NB4 (cell line): ENCODE measurements at regions not wholly inside any gene's neighbourhood (a gene's known extent, or its start where the extent isn't known, plus 50 kb on each side); places are given as distances from the start of the nearest gene placed in this dataset.

Experiments used
- DNase-seq: peaks from one replicate; pipeline ENCODE4 v3.0.0; 2010; ENCODE audit warnings: low read depth
- H3K4me3 ChIP-seq: one replicate; pipeline ENCODE4 v1.5.1; 2011; ENCODE audit warnings: mild to moderate bottlenecking, low read depth, low read length, moderate library complexity
- MYC ChIP-seq: IDR thresholded peaks from 2 replicates; pipeline ENCODE4 v1.6.1; 2011; ENCODE audit warnings: low read depth, low read length
- POLR2A ChIP-seq: IDR thresholded peaks from 2 replicates; pipeline ENCODE4 v1.6.1; 2011; ENCODE audit warnings: mild to moderate bottlenecking; ENCODE audit not compliant: insufficient read length; ENCODE audit errors: extremely low read depth
- TF ChIP-seq, protein P1 (sequence below): IDR thresholded peaks from one replicate; pipeline ENCODE4 v1.5.1; 2012; ENCODE audit warnings: low read depth, low read length
- TF ChIP-seq, protein P2 (sequence below): IDR thresholded peaks from 2 replicates; pipeline ENCODE4 v1.6.1; 2011; ENCODE audit warnings: low read depth, low read length

DNA sequence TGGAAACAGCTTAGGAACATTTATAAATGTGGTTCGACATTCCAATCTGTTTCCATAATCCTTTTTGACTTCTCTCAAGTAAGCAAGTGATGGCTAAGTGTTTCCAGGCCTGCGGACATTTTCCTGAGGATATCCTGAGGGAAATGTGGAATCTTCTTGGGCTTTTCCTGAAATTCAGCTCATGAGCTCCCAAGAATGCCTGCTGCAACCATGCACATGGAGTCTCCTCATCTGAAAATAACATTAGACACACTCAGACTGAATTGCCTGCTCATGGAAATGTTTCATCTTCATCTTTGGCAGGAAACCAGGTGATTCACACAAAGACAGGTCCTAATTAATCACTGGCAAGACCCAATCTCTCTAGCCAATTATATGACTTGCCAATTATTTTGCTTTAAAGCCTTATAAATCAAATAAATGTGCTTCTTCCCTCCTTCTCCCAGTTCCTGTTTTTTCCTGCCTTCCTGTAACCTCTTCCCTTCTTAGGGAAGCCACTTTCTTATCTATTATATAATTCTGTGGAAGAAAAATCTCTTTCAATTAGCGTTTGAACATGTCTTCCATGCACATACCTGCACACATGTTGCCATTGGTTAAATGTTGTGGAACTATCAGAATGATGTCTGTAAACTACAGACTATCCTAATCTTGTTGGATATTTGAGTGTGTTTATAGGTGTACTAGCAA is 104.6 kb upstream of the MXRA5 start:
- no peak for DNase-seq
- TF ChIP-seq POLR2A = no peak
- H3K4me3 ChIP-seq = no peak overlapping the region

DNA sequence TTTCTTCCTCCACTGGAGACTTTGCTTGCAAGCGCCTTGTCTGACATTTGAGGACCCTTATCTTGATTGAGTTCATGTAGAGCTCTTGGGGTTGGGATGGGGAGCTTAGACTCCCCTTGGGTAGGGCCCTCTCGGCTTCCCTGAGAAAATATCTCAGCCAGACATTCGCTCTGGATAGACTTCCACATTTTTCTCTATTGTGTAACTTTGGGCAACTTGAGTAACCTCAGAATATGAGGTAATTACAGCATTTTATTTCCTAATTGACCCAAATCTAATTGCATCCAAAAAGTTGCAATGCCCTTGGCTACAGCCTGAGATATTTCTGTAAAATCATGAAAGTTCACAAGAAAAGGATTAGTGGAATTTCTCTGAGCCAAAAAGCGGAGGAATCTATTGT is 102.8 kb upstream of the MXRA5 start:
- TF ChIP-seq MYC (no peak), POLR2A (no peak)
- TF ChIP-seq, protein P1, sequence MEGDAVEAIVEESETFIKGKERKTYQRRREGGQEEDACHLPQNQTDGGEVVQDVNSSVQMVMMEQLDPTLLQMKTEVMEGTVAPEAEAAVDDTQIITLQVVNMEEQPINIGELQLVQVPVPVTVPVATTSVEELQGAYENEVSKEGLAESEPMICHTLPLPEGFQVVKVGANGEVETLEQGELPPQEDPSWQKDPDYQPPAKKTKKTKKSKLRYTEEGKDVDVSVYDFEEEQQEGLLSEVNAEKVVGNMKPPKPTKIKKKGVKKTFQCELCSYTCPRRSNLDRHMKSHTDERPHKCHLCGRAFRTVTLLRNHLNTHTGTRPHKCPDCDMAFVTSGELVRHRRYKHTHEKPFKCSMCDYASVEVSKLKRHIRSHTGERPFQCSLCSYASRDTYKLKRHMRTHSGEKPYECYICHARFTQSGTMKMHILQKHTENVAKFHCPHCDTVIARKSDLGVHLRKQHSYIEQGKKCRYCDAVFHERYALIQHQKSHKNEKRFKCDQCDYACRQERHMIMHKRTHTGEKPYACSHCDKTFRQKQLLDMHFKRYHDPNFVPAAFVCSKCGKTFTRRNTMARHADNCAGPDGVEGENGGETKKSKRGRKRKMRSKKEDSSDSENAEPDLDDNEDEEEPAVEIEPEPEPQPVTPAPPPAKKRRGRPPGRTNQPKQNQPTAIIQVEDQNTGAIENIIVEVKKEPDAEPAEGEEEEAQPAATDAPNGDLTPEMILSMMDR = no peak
- TF ChIP-seq, protein P2, sequence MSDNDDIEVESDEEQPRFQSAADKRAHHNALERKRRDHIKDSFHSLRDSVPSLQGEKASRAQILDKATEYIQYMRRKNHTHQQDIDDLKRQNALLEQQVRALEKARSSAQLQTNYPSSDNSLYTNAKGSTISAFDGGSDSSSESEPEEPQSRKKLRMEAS = no peak
- DNase-seq = no peak
- H3K4me3 ChIP-seq = no peak overlapping the region

DNA sequence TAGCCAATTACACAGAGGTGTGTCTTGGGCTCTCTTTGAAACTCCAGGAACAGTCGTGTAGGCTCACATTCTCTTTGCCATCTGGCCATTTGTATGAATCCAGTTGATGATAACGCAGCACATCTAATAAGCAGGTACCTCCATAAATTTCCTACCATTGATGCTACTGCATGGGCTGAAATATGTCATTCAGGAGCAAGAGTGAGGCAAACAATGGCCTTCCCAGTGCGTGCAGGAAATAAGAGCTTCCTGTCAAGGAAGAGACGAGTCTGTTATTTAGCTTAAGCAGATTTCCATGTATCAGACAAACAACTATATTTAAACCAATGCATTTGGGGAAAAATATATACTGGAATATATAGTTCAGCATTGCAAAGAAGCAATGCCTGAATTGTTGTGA is 102.1 kb upstream of the MXRA5 start:
- DNase-seq = no peak
- H3K4me3 ChIP-seq = no peak overlapping the region
- TF ChIP-seq POLR2A (no peak), MYC (no peak)
- TF ChIP-seq, protein P1 = no peak

DNA sequence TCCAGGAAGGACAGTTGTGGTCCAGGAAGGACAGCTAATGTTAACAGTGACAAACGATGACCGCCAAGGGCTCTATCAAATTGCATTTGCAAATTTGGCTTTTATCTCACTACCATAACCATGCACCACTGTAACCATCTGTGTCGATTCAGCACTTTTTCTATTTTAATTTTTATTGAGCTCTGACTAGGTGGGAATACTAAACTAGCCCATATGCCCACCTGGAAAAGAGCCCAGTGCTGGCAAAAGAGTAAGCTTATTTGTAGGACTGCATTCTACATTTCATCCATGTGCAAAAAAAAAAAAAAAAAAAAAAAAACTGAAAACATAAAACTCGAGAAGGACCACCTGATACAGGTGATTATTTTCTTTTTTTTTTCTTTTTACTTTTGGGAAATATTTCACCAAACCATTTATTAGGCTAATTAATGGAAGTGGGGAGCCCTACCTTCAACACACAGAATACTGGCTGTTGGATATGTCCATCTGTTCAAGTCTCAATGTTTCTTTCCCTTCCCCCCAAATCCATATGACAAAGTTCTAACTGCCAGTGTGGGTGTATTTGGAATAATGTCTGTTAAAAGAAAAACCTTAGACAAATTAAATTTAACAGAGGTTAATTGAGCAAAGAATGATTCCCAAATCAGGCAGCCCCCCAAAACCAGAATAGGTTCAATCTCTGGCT is 99.5 kb upstream of the MXRA5 start:
- no peak for DNase-seq
- TF ChIP-seq, protein P1 = no peak
- TF ChIP-seq MYC (no peak), POLR2A (no peak)
- TF ChIP-seq, protein P2 = no peak
- H3K4me3 ChIP-seq = no peak overlapping the region

DNA sequence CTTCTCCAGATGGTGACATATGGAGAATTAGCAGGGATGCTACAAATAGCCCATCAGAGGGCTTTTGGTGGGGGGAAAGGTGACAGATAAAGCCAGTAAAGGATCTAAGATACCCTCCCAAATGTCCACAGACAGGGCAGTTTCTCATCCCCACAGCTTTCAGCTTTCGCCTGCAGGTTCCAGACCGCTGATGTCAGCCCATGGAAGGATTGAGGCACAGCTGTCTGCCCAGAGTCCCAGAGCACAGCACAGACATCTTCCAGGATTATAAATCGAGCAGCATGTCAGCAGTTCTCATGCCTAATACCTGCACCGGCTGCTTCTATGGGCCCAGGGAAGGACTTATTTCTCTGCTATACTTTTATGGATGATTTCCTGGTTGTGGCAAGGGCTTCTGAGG is 96.7 kb upstream of the MXRA5 start:
- TF ChIP-seq, protein P2 = no peak
- TF ChIP-seq MYC (no peak), POLR2A (no peak)
- TF ChIP-seq, protein P1 = no peak

DNA sequence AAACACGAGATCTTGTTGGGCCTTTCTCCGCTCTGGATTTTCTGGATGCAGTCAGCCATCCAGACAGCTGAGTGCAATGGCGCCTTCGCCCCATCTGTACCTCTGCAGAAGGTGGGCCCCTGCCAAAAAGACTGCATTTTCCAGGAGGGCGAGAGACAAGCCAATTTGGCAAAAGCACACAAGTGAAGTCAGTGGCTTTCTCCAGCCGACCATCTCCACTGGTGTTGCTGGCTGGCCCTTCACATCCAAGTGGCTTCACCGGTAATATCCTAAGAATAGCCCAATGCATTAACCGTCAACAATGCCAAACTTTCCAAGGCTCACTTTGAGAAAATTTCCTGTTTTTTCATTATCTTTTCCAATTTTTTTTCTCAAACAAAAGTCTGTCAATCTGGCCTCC is 96.2 kb upstream of the MXRA5 start:
- no peak overlapping the region for H3K4me3 ChIP-seq
- TF ChIP-seq, protein P1 = no peak
- TF ChIP-seq, protein P2 = no peak
- TF ChIP-seq POLR2A = no peak
- no peak for DNase-seq

More for the DNA sequence above, 96.7 kb upstream of the MXRA5 start:
- no peak for DNase-seq
- H3K4me3 ChIP-seq = no peak overlapping the region
